ENCODE measurements at regions not wholly inside any gene's neighbourhood (a gene's known extent, or its start where the extent isn't known, plus 50 kb on each side); places are given as distances from the start of the nearest gene placed in this dataset.

DNA sequence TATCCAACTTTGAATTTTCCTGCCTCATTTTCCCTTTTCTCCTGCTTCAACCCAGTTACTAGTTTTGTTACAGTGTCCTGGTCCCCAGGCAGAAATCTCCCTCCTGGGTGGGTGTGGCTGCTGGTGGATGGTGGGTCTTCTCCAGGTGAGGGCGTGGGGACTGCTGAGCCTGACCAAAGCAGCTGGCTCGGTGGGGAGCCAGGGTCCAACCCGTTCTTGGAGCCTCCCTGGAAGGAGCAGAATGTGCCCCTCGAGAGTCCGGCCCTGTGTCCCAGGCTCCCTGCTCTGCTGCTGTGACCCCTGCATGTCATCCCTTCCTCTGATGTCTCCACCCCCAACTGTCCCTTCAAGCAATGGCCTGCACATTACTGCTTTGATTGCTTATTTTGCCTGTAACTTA is 86.6 kb upstream of the TCERG1L start:
- TF ChIP-seq, protein P1, sequence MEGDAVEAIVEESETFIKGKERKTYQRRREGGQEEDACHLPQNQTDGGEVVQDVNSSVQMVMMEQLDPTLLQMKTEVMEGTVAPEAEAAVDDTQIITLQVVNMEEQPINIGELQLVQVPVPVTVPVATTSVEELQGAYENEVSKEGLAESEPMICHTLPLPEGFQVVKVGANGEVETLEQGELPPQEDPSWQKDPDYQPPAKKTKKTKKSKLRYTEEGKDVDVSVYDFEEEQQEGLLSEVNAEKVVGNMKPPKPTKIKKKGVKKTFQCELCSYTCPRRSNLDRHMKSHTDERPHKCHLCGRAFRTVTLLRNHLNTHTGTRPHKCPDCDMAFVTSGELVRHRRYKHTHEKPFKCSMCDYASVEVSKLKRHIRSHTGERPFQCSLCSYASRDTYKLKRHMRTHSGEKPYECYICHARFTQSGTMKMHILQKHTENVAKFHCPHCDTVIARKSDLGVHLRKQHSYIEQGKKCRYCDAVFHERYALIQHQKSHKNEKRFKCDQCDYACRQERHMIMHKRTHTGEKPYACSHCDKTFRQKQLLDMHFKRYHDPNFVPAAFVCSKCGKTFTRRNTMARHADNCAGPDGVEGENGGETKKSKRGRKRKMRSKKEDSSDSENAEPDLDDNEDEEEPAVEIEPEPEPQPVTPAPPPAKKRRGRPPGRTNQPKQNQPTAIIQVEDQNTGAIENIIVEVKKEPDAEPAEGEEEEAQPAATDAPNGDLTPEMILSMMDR (IDR thresholded peaks at IDR 0.05) = no peak
- TF ChIP-seq POLR2A (IDR thresholded peaks at IDR 0.05) (no peak), POLR2AphosphoS5 (IDR thresholded peaks at IDR 0.05) (no peak)
